SK-N-SH (cell line): ENCODE measurements at regions not wholly inside any gene's neighbourhood (a gene's known extent, or its start where the extent isn't known, plus 50 kb on each side); places are given as distances from the start of the nearest gene placed in this dataset.

ENCODE experiments used
- CTCF ChIA-PET: fragments of 300-600, 350-600 bp; formaldehyde crosslinking; extraction: SDS; loops from one replicate; lab custom pipeline; 2021; lab: Yijun Ruan, JAX
- POLR2A ChIA-PET: fragments of 350-600 bp; sonication (Branson Sonifier 250); formaldehyde crosslinking; extraction: SDS; loops from one replicate; lab custom pipeline; 2020; ENCODE audit warnings: antibody characterized with exemption, inconsistent platforms; lab: Yijun Ruan, JAX
- DNase-seq: peaks from one replicate; pipeline ENCODE4 v3.0.0; 2012
- H2AFZ ChIP-seq: fragments of 200-600 bp; sonication (generic); 2 replicates; pipeline ENCODE4 v1.8.1; 2016; ENCODE audit warnings: antibody characterized with exemption, mild to moderate bottlenecking, low read depth
- H3F3A ChIP-seq: fragments of 200-600 bp; sonication (generic); replicated peaks from 2 replicates; pipeline ENCODE3; 2016; ENCODE audit warnings: antibody characterized with exemption, mild to moderate bottlenecking; ENCODE audit not compliant: insufficient read depth
- H3K27ac ChIP-seq, 2 experiments: fragments of 200-500 bp in 1 of 2; fragments of 200-600 bp in 1 of 2; sonication (Bioruptor generic) in 1 of 2; sonication (generic), shearing (Covaris generic) in 1 of 2; 2 replicates each; pipeline versions ENCODE4 v1.5.1 to v1.6.1; 2014 to 2016; ENCODE audit warnings: low read depth in 2 of 2, inconsistent platforms in 1 of 2, low read length in 1 of 2, mild to moderate bottlenecking in 1 of 2, mixed read lengths in 1 of 2
- H3K27me3 ChIP-seq: fragments of 200-600 bp; sonication (generic), shearing (Covaris generic); 2 replicates; pipeline ENCODE4 v1.6.1; 2016; ENCODE audit warnings: mixed run types; ENCODE audit not compliant: insufficient read depth
- H3K36me3 ChIP-seq, 2 experiments: fragments of 200-500 bp in 1 of 2; fragments of 200-600 bp in 1 of 2; sonication (Bioruptor generic) in 1 of 2; sonication (generic) in 1 of 2; replicated peaks in 1 of 2; 2 replicates each; pipeline versions ENCODE3 to v1.5.1; 2014 to 2016; ENCODE audit warnings: low read length in 1 of 2, mild to moderate bottlenecking in 1 of 2; ENCODE audit not compliant: insufficient read depth in 2 of 2, control insufficient read depth in 1 of 2
- H3K4me1 ChIP-seq, 2 experiments: fragments of 200-500 bp in 1 of 2; fragments of 200-600 bp in 1 of 2; sonication (Bioruptor generic) in 1 of 2; sonication (generic), shearing (Covaris generic) in 1 of 2; 2 replicates each; pipeline versions ENCODE4 v1.5.1 to v1.6.1; 2014 to 2016; ENCODE audit warnings: low read depth in 1 of 2, low read length in 1 of 2, mixed run types in 1 of 2; ENCODE audit not compliant: insufficient read depth in 2 of 2, control insufficient read depth in 1 of 2
- H3K4me2 ChIP-seq: fragments of 200-600 bp; sonication (generic), shearing (Covaris generic); 2 replicates; pipeline ENCODE4 v1.6.1; 2017; ENCODE audit warnings: mixed run types
- H3K4me3 ChIP-seq, 2 experiments: fragments of 200-500 bp in 1 of 2; fragments of 200-600 bp in 1 of 2; sonication (Bioruptor generic) in 1 of 2; sonication (generic), shearing (Covaris generic) in 1 of 2; 2 replicates each; pipeline versions ENCODE4 v1.5.1 to v1.8.1; 2014 to 2016; ENCODE audit warnings: low read depth in 2 of 2, inconsistent platforms in 1 of 2, low read length in 1 of 2, mild to moderate bottlenecking in 1 of 2, mixed read lengths in 1 of 2, moderate library complexity in 1 of 2
- H3K79me2 ChIP-seq: fragments of 200-600 bp; sonication (generic); 2 replicates; pipeline ENCODE4 v1.8.1; 2017; ENCODE audit warnings: mild to moderate bottlenecking; ENCODE audit not compliant: insufficient read depth
- H3K9ac ChIP-seq: fragments of 200-600 bp; sonication (generic); 2 replicates; pipeline ENCODE4 v1.6.1; 2017; ENCODE audit warnings: mixed run types
- H3K9me2 ChIP-seq: fragments of 200-600 bp; sonication (generic); 2 replicates; pipeline ENCODE4 v1.6.1; 2017; ENCODE audit warnings: mixed run types
- H3K9me3 ChIP-seq: fragments of 200-600 bp; sonication (generic); 2 replicates; pipeline ENCODE4 v1.6.1; 2017; ENCODE audit warnings: mixed run types, mild to moderate bottlenecking, moderate library complexity
- H4K20me1 ChIP-seq: fragments of 200-600 bp; sonication (generic); 2 replicates; pipeline ENCODE4 v1.6.1; 2017; ENCODE audit warnings: mild to moderate bottlenecking, mixed run types; ENCODE audit not compliant: insufficient read depth
- CHD2 ChIP-seq: fragments of 150-350 bp; IDR thresholded peaks from 2 replicates; pipeline ENCODE4 v1.6.1; 2018; ENCODE audit warnings: low read length; ENCODE audit not compliant: partially characterized antibody
- ELF1 ChIP-seq: IDR thresholded peaks from 2 replicates; pipeline ENCODE4 v1.4.0; 2012
- EP300 ChIP-seq, 2 experiments: IDR thresholded peaks; 2 replicates each; pipeline versions ENCODE4 v1.4.0 to v1.6.1; 2012; ENCODE audit warnings: borderline replicate concordance in 1 of 2, low read depth in 1 of 2, low read length in 1 of 2
- EZH2phosphoT487 ChIP-seq: fragments of 200-600 bp; sonication (generic); IDR thresholded peaks from 2 replicates; pipeline ENCODE4 v1.6.1; 2017; ENCODE audit warnings: low read depth, mixed run types, mild to moderate bottlenecking, antibody characterized with exemption, moderate library complexity, borderline replicate concordance
- FOSL2 ChIP-seq: IDR thresholded peaks from 2 replicates; pipeline ENCODE4 v1.4.0; 2012; ENCODE audit warnings: low read depth, mild to moderate bottlenecking, moderate library complexity, borderline replicate concordance
- FOXJ3 ChIP-seq: sonication (generic); formaldehyde crosslinking; IDR thresholded peaks from 2 replicates; pipeline ENCODE4 v1.5.1; 2020; ENCODE audit warnings: mild to moderate bottlenecking, missing genetic modification reagents
- JUND ChIP-seq: IDR thresholded peaks from 2 replicates; pipeline ENCODE4 v1.4.0; 2012
- MEF2A ChIP-seq: IDR thresholded peaks from 2 replicates; pipeline ENCODE4 v1.4.0; 2012; ENCODE audit warnings: low read depth, borderline replicate concordance
- NFIC ChIP-seq: IDR thresholded peaks from 2 replicates; pipeline ENCODE4 v1.4.0; 2012; ENCODE audit warnings: borderline replicate concordance
- NRF1 ChIP-seq: IDR thresholded peaks from 2 replicates; pipeline ENCODE4 v1.6.1; 2012; ENCODE audit warnings: low read depth, mild to moderate bottlenecking, low read length
- RFX5 ChIP-seq: IDR thresholded peaks from 2 replicates; pipeline ENCODE4 v1.6.1; 2012; ENCODE audit warnings: mild to moderate bottlenecking, improper control_type of control experiment, low read length
- RXRA ChIP-seq: IDR thresholded peaks from 2 replicates; pipeline ENCODE4 v1.4.0; 2012; ENCODE audit warnings: low read depth, mild to moderate bottlenecking, borderline replicate concordance
- TAF1 ChIP-seq: IDR thresholded peaks from 2 replicates; pipeline ENCODE4 v1.6.1; 2012; ENCODE audit warnings: low read depth, mild to moderate bottlenecking, low read length, moderate library complexity, borderline replicate concordance
- TEAD4 ChIP-seq: IDR thresholded peaks from 2 replicates; pipeline ENCODE4 v1.4.0; 2012; ENCODE audit warnings: mild to moderate bottlenecking, borderline replicate concordance; ENCODE audit not compliant: insufficient read depth
- WGBS: methylation state at CpG from one replicate; pipeline ENCODE4 v1.1.6; 2017; ENCODE audit warnings: low lambda C conversion rate; 5-methylcytosine and 5-hydroxymethylcytosine counted together
- TF ChIP-seq, protein P1 (sequence below): IDR thresholded peaks from 2 replicates; pipeline ENCODE4 v1.4.0; 2012; ENCODE audit warnings: low read depth, borderline replicate concordance
- TF ChIP-seq, protein P2 (sequence below): fragments of 150-350 bp; IDR thresholded peaks from 2 replicates; pipeline ENCODE4 v1.6.1; 2017; ENCODE audit warnings: antibody characterized with exemption, low read length, low read depth, borderline replicate concordance
- TF ChIP-seq, protein P3 (sequence below): IDR thresholded peaks from 2 replicates; pipeline ENCODE4 v1.4.0; 2012; ENCODE audit warnings: low read depth
- TF ChIP-seq, protein P4 (sequence below): IDR thresholded peaks from 2 replicates; pipeline ENCODE4 v1.4.0; 2012; ENCODE audit warnings: low read depth, borderline replicate concordance

GRCh38 chr6:50925981-50926380 is 107.3 kb downstream of the TFAP2B start:
- POLR2A ChIA-PET: no interaction called here
- 25% methylated on average over 2 of the region's 2 CpGs for WGBS
- CTCF ChIA-PET: interaction anchor here (1.0 kb wide), 1 partner anchor 424 kb away, joined by 3 read pairs; no protein-coding TSS in a partner anchor

GRCh38 chr6:50927800-50928199 is 109.1 kb downstream of the TFAP2B start:
- Histone ChIP-seq H3K9me3 (no peaks in the 10 kb centered on the region), H3K4me3 (no peak overlapping the region), H3K36me3 (no peaks in the 10 kb centered on the region), H3K9me2 (no peaks in the 10 kb centered on the region), H3F3A (no peaks in the 10 kb centered on the region), H3K4me1 (no peaks in the 10 kb centered on the region), H3K79me2 (no peaks in the 10 kb centered on the region), H3K27ac (no peak overlapping the region), H2AFZ (no peak overlapping the region), H4K20me1 (no peaks in the 10 kb centered on the region), H3K4me2 (no peak overlapping the region), H3K27me3 (no peaks in the 10 kb centered on the region), H3K9ac (no peak overlapping the region)
- WGBS: 47% methylated on average over 3 of the region's 3 CpGs
- ChIA-PET CTCF (no interaction called here), POLR2A (no interaction called here)
- no peak for DNase-seq
- TF ChIP-seq ELF1 (no peak), JUND (no peak), FOXJ3 (CRISPR knock-in tag) (no peak), CHD2 (no peak), RXRA (no peak), TAF1 (no peak), NRF1 (no peak), EZH2phosphoT487 (no peak), TEAD4 (no peak), NFIC (no peak)
- TF ChIP-seq, protein P1, sequence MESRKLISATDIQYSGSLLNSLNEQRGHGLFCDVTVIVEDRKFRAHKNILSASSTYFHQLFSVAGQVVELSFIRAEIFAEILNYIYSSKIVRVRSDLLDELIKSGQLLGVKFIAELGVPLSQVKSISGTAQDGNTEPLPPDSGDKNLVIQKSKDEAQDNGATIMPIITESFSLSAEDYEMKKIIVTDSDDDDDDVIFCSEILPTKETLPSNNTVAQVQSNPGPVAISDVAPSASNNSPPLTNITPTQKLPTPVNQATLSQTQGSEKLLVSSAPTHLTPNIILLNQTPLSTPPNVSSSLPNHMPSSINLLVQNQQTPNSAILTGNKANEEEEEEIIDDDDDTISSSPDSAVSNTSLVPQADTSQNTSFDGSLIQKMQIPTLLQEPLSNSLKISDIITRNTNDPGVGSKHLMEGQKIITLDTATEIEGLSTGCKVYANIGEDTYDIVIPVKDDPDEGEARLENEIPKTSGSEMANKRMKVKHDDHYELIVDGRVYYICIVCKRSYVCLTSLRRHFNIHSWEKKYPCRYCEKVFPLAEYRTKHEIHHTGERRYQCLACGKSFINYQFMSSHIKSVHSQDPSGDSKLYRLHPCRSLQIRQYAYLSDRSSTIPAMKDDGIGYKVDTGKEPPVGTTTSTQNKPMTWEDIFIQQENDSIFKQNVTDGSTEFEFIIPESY: no peak
- TF ChIP-seq, protein P2, sequence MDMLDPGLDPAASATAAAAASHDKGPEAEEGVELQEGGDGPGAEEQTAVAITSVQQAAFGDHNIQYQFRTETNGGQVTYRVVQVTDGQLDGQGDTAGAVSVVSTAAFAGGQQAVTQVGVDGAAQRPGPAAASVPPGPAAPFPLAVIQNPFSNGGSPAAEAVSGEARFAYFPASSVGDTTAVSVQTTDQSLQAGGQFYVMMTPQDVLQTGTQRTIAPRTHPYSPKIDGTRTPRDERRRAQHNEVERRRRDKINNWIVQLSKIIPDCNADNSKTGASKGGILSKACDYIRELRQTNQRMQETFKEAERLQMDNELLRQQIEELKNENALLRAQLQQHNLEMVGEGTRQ: no peak
- TF ChIP-seq, protein P3, sequence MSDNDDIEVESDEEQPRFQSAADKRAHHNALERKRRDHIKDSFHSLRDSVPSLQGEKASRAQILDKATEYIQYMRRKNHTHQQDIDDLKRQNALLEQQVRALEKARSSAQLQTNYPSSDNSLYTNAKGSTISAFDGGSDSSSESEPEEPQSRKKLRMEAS: no peak

More at GRCh38 chr6:50925981-50926380, 107.3 kb downstream of the TFAP2B start:
- H3K4me3 ChIP-seq: no peak overlapping the region
- H3K79me2 ChIP-seq: no peaks in the 10 kb centered on the region
- no peak overlapping the region for H3K9ac ChIP-seq
- no peak overlapping the region for H2AFZ ChIP-seq
- TF ChIP-seq MEF2A: no peak
- no peak for TF ChIP-seq FOSL2
- no peak for TF ChIP-seq RFX5
- TF ChIP-seq EP300 (IDR thresholded peaks at IDR 0.05; ENCODE audit: borderline replicate concordance in 1 of 2, low read depth in 1 of 2, low read length in 1 of 2): no peak
- no peak for TF ChIP-seq ELF1
- TF ChIP-seq, protein P4, sequence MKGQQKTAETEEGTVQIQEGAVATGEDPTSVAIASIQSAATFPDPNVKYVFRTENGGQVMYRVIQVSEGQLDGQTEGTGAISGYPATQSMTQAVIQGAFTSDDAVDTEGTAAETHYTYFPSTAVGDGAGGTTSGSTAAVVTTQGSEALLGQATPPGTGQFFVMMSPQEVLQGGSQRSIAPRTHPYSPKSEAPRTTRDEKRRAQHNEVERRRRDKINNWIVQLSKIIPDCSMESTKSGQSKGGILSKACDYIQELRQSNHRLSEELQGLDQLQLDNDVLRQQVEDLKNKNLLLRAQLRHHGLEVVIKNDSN: no peak
- TF ChIP-seq TEAD4: no peak
- no peaks in the 10 kb centered on the region for H3K36me3 ChIP-seq
- no peaks in the 10 kb centered on the region for H3F3A ChIP-seq
- no peak overlapping the region for H3K27ac ChIP-seq
- H4K20me1 ChIP-seq: no peaks in the 10 kb centered on the region
- no peak for DNase-seq
- no peaks in the 10 kb centered on the region for H3K27me3 ChIP-seq
- H3K9me2 ChIP-seq: no peaks in the 10 kb centered on the region
- H3K4me2 ChIP-seq: no peak overlapping the region
- no peaks in the 10 kb centered on the region for H3K9me3 ChIP-seq
- no peaks in the 10 kb centered on the region for H3K4me1 ChIP-seq
